B cell (primary cell): ENCODE measurements at regions not wholly inside any gene's neighbourhood (a gene's known extent, or its start where the extent isn't known, plus 50 kb on each side); places are given as distances from the start of the nearest gene placed in this dataset.
"Not testable (repeated sequence)": the region's sequence is repeated elsewhere in the genome, so short reads cannot be mapped to it uniquely, and the experiment has no call there.

Experiments
- ATAC-seq: fragments of 200-7000 bp; cut with Tn5 transposase; one replicate; pipeline ENCODE4 v1.10.0; 2021; ENCODE audit warnings: low read depth, mild to moderate bottlenecking, moderate number of reproducible peaks, moderate library complexity
- CTCF ChIA-PET: fragments of 350-600 bp; sonication (Branson Sonifier 250); formaldehyde crosslinking; loops from one replicate; lab custom pipeline; 2021; ENCODE audit warnings: antibody characterized with exemption, inconsistent platforms; lab: Charles Lee
- POLR2A ChIA-PET: fragments of 350-600 bp; sonication (Branson Sonifier 250); formaldehyde crosslinking; loops from one replicate; lab custom pipeline; 2021; ENCODE audit warnings: antibody characterized with exemption; lab: Charles Lee
- DNase-seq: peaks from one replicate; pipeline ENCODE4 v3.0.0; 2013
- H2AFZ ChIP-seq: 2 replicates; pipeline ENCODE4 v1.6.1; 2012; ENCODE audit warnings: mild to moderate bottlenecking, low read depth, low read length; ENCODE audit not compliant: insufficient read depth, poor library complexity, severe bottlenecking
- H3K27ac ChIP-seq, 2 donors: 1 replicate in 1 of 2; 2 replicates in 1 of 2; pipeline ENCODE4 v1.5.1; 2012 to 2013; ENCODE audit warnings: low read length in 2 of 2, mild to moderate bottlenecking in 2 of 2, moderate library complexity in 1 of 2
- H3K27me3 ChIP-seq, 4 experiments: fragments of 200-600 bp in 1 of 4; sonication (generic) in 1 of 4; replicated peaks in 1 of 4; 1 replicate in 2 of 4; 2 replicates in 2 of 4; pipeline versions ENCODE4 v1.6.1 to v1.7.0; 2013 to 2016; ENCODE audit warnings: low read length in 3 of 4, mild to moderate bottlenecking in 2 of 4, mixed read lengths in 1 of 4, moderate library complexity in 1 of 4; ENCODE audit not compliant: insufficient read depth in 4 of 4, control insufficient read depth in 3 of 4; ENCODE audit errors: control extremely low read depth in 1 of 4
- H3K36me3 ChIP-seq, 2 experiments: replicated peaks in 1 of 2; 1 replicate in 1 of 2; 2 replicates in 1 of 2; pipeline versions ENCODE4 v1.6.1 to v1.7.1; 2013; ENCODE audit warnings: low read length in 1 of 2; ENCODE audit not compliant: insufficient read depth in 2 of 2, control insufficient read depth in 1 of 2; ENCODE audit errors: control extremely low read depth in 1 of 2, extremely low read depth in 1 of 2
- H3K4me1 ChIP-seq, 2 donors: fragments of 200-600 bp in 1 of 2; sonication (generic) in 1 of 2; 1 replicate in 1 of 2; 2 replicates in 1 of 2; pipeline versions ENCODE4 v1.5.1 to v1.6.1; 2013 to 2017; ENCODE audit warnings: low read length in 2 of 2; ENCODE audit not compliant: control insufficient read depth in 2 of 2, insufficient read depth in 2 of 2
- H3K4me2 ChIP-seq: replicated peaks from 2 replicates; pipeline ENCODE3; 2012; ENCODE audit warnings: mild to moderate bottlenecking, low read depth, low read length; ENCODE audit not compliant: poor library complexity, severe bottlenecking
- H3K4me3 ChIP-seq, 5 experiments: fragments of 200-600 bp in 1 of 5; sonication (generic) in 1 of 5; 1 replicate in 3 of 5; 2 replicates in 2 of 5; pipeline versions ENCODE4 v1.5.1 to v1.7.0; 2011 to 2016; ENCODE audit warnings: low read length in 4 of 5, mild to moderate bottlenecking in 4 of 5, low read depth in 2 of 5, control low read depth in 1 of 5, moderate library complexity in 1 of 5; ENCODE audit not compliant: insufficient read depth in 1 of 5; ENCODE audit errors: control extremely low read depth in 1 of 5, extremely low read depth in 1 of 5
- H3K79me2 ChIP-seq: fragments of 200-600 bp; sonication (generic); one replicate; pipeline ENCODE4 v1.6.0; 2016; ENCODE audit warnings: low read length; ENCODE audit not compliant: control insufficient read depth, insufficient read depth
- H3K9ac ChIP-seq: fragments of 200-600 bp; sonication (generic); 2 replicates; pipeline ENCODE4 v1.6.1; 2017; ENCODE audit warnings: mild to moderate bottlenecking, low read length, moderate library complexity
- H3K9me3 ChIP-seq, 3 donors: one replicate each; pipeline versions ENCODE4 v1.6.1 to v1.7.1; 2013; ENCODE audit warnings: low read length in 2 of 3; ENCODE audit not compliant: control insufficient read depth in 2 of 3, insufficient read depth in 1 of 3; ENCODE audit errors: control extremely low read depth in 1 of 3
- H4K20me1 ChIP-seq: 2 replicates; pipeline ENCODE4 v1.6.0; 2012; ENCODE audit warnings: mild to moderate bottlenecking, low read length; ENCODE audit not compliant: insufficient read depth, control insufficient read depth, poor library complexity, severe bottlenecking
- H3K27ac Mint-ChIP-seq: one replicate; pipeline ENCODE4 v1.8.0; 2021; ENCODE audit warnings: mixed read lengths
- H3K27me3 Mint-ChIP-seq: one replicate; pipeline ENCODE4 v1.8.0; 2021; ENCODE audit warnings: mixed read lengths
- H3K4me1 Mint-ChIP-seq: one replicate; pipeline ENCODE4 v1.8.0; 2021; ENCODE audit warnings: mixed read lengths
- H3K4me3 Mint-ChIP-seq: one replicate; pipeline ENCODE4 v1.8.0; 2021; ENCODE audit warnings: mixed read lengths
- H3K9me3 Mint-ChIP-seq: one replicate; pipeline ENCODE4 v1.8.0; 2022; ENCODE audit warnings: mixed read lengths; ENCODE audit not compliant: insufficient read depth
- EZH2 ChIP-seq: IDR thresholded peaks from 2 replicates; pipeline ENCODE4 v1.6.1; 2012; ENCODE audit warnings: borderline replicate concordance, low read depth, mild to moderate bottlenecking, moderate library complexity, low read length; ENCODE audit not compliant: insufficient read depth, poor library complexity, severe bottlenecking
- WGBS: methylation state at CpG from one replicate; pipeline ENCODE4 v1.1.5; 2013; ENCODE audit warnings: missing lambda C conversion rate; ENCODE audit not compliant: insufficient coverage; 5-methylcytosine and 5-hydroxymethylcytosine counted together
- intact Hi-C: fragments of 100-400 bp; cut with micrococcal nuclease; formaldehyde crosslinking; loops from one replicate; pipeline ENCODE4 v1.10.0; 2022
- TF ChIP-seq, protein P1 (sequence below): fragments of 200-600 bp; IDR thresholded peaks from one replicate; pipeline ENCODE4 v1.8.0; 2022; ENCODE audit warnings: antibody characterized with exemption, mild to moderate bottlenecking

- intact Hi-C loops = no loop called here
- no CpG with 5 or more reads among the region's 1 CpG for WGBS
- no peak for ATAC-seq
Measured at GRCh38 chr17:20728181-20728580, 148.7 kb downstream of the CDRT15L2 start.

GRCh38 chr17:20731131-20731530, 151.6 kb downstream of the CDRT15L2 start:
- H3K27me3 Mint-ChIP-seq, H3K4me3 ChIP-seq, intact Hi-C loops, H3K9me3 Mint-ChIP-seq, H3K79me2 ChIP-seq, CTCF ChIA-PET, H3K27ac ChIP-seq, H3K4me3 Mint-ChIP-seq, DNase-seq, H3K36me3 ChIP-seq, H3K9me3 ChIP-seq, ATAC-seq, H3K27ac Mint-ChIP-seq, H3K4me2 ChIP-seq, H2AFZ ChIP-seq, H4K20me1 ChIP-seq, H3K9ac ChIP-seq, H3K27me3 ChIP-seq: not testable (repeated sequence)
- POLR2A ChIA-PET = interaction anchor here (0.7 kb wide), 1 partner anchor 90 kb away, joined by 4 read pairs; no protein-coding TSS in a partner anchor
- H3K4me1 Mint-ChIP-seq = peaks cover 13% of the 10 kb centered on the region
- H3K4me1 ChIP-seq = peaks cover 0 to 11% of the 10 kb centered on the region in 2 donors
- 80% methylated on average over 2 of the region's 6 CpGs for WGBS

More at GRCh38 chr17:20728181-20728580, 148.7 kb downstream of the CDRT15L2 start:
- ChIA-PET POLR2A (no interaction called here), CTCF (no interaction called here)
- Histone ChIP-seq H3K27me3 (no peaks in the 10 kb centered on the region), H3K27ac (no peak overlapping the region), H3K4me1 (peaks cover 0 to 26% of the 10 kb centered on the region in 2 donors), H3K9me3 (no peaks in the 10 kb centered on the region), H3K9ac (no peak overlapping the region), H2AFZ (no peak overlapping the region), H4K20me1 (no peaks in the 10 kb centered on the region), H3K36me3 (no peaks in the 10 kb centered on the region), H3K4me3 (no peak overlapping the region), H3K79me2 (no peaks in the 10 kb centered on the region), H3K4me2 (no peak overlapping the region)
- Mint-ChIP-seq H3K27ac (no peak overlapping the region), H3K4me1 (peaks cover 30% of the 10 kb centered on the region), H3K27me3 (no peaks in the 10 kb centered on the region), H3K4me3 (no peak overlapping the region), H3K9me3 (no peaks in the 10 kb centered on the region)
- DNase-seq = no peak
- TF ChIP-seq, protein P1, sequence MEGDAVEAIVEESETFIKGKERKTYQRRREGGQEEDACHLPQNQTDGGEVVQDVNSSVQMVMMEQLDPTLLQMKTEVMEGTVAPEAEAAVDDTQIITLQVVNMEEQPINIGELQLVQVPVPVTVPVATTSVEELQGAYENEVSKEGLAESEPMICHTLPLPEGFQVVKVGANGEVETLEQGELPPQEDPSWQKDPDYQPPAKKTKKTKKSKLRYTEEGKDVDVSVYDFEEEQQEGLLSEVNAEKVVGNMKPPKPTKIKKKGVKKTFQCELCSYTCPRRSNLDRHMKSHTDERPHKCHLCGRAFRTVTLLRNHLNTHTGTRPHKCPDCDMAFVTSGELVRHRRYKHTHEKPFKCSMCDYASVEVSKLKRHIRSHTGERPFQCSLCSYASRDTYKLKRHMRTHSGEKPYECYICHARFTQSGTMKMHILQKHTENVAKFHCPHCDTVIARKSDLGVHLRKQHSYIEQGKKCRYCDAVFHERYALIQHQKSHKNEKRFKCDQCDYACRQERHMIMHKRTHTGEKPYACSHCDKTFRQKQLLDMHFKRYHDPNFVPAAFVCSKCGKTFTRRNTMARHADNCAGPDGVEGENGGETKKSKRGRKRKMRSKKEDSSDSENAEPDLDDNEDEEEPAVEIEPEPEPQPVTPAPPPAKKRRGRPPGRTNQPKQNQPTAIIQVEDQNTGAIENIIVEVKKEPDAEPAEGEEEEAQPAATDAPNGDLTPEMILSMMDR = no peak
- no peak for TF ChIP-seq EZH2
